DMS 273 (cell line): ENCODE measurements at regions not wholly inside any gene's neighbourhood (a gene's known extent, or its start where the extent isn't known, plus 50 kb on each side); places are given as distances from the start of the nearest gene placed in this dataset.

Source experiments
- DNase-seq: peaks from one replicate; lab custom pipeline; 2025; ENCODE audit not compliant: unreplicated experiment; lab: John Stamatoyannopoulos, UW

GRCh38 chr13:89846926-89847585 is 1500.4 kb upstream of the MIR17HG start:
- DNase-seq: no peak

- DNase-seq: no peak
Measured at GRCh38 chr13:89852570-89852969, 1494.9 kb upstream of the MIR17HG start.

- no peak for DNase-seq
Measured at GRCh38 chr13:89856512-89856911, 1491.0 kb upstream of the MIR17HG start.

- DNase-seq: no peak
Measured at GRCh38 chr13:89857502-89857901, 1490.0 kb upstream of the MIR17HG start.

- DNase-seq: no peak
Measured at GRCh38 chr13:89862011-89862690, 1485.3 kb upstream of the MIR17HG start.

GRCh38 chr13:89862691-89863036 is 1484.8 kb upstream of the MIR17HG start:
- no peak for DNase-seq

GRCh38 chr13:89865164-89866064 is 1482.1 kb upstream of the MIR17HG start:
- DNase-seq: no peak

- DNase-seq: no peak
Measured at GRCh38 chr13:89869312-89869711, 1478.2 kb upstream of the MIR17HG start.

- no peak for DNase-seq
Measured at GRCh38 chr13:89878904-89879303, 1468.6 kb upstream of the MIR17HG start.

- no peak for DNase-seq
Measured at GRCh38 chr13:89880201-89880600, 1467.3 kb upstream of the MIR17HG start.

- no peak for DNase-seq
Measured at GRCh38 chr13:89883893-89884448, 1463.5 kb upstream of the MIR17HG start.

GRCh38 chr13:89890806-89891205 is 1456.7 kb upstream of the MIR17HG start:
- no peak for DNase-seq

GRCh38 chr13:89891416-89891815 is 1456.1 kb upstream of the MIR17HG start:
- DNase-seq: no peak

GRCh38 chr13:89897681-89898080 is 1449.8 kb upstream of the MIR17HG start:
- DNase-seq: no peak

- no peak for DNase-seq
Measured at GRCh38 chr13:89899302-89900103, 1448.0 kb upstream of the MIR17HG start.

- DNase-seq: no peak
Measured at GRCh38 chr13:89900104-89900765, 1447.3 kb upstream of the MIR17HG start.

- DNase-seq: no peak
Measured at GRCh38 chr13:89902223-89902622, 1445.3 kb upstream of the MIR17HG start.

GRCh38 chr13:89903115-89903514 is 1444.4 kb upstream of the MIR17HG start:
- no peak for DNase-seq

GRCh38 chr13:89910166-89910565 is 1437.3 kb upstream of the MIR17HG start:
- DNase-seq: no peak

GRCh38 chr13:89916551-89916950 is 1430.9 kb upstream of the MIR17HG start:
- no peak for DNase-seq
